NCI-H2107 (cell line): ENCODE measurements at regions not wholly inside any gene's neighbourhood (a gene's known extent, or its start where the extent isn't known, plus 50 kb on each side); places are given as distances from the start of the nearest gene placed in this dataset.
"Not testable (repeated sequence)": the region's sequence is repeated elsewhere in the genome, so short reads cannot be mapped to it uniquely, and the experiment has no call there.

Experiments used
- DNase-seq: peaks from one replicate; lab custom pipeline; 2025; lab: John Stamatoyannopoulos, UW

DNA sequence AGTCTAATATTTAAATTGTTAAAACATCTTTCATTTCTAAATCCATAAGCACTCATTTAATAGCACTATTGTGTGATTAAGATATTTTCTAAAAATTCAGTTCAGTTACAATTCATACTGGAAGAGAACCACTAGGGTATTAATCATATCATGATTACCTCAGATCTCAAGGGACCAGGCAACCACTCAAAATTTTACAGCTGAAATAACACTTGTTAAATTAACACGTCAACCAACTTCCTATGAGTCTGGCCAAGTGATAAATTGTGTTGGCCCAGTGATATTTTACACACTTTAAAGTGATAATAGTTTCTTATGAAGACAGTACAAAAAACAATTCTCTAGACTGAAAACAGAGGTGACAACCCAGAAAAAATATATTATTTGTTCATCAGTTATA is 869.0 kb upstream of the ADGRB3 start:
- no peak for DNase-seq

DNA sequence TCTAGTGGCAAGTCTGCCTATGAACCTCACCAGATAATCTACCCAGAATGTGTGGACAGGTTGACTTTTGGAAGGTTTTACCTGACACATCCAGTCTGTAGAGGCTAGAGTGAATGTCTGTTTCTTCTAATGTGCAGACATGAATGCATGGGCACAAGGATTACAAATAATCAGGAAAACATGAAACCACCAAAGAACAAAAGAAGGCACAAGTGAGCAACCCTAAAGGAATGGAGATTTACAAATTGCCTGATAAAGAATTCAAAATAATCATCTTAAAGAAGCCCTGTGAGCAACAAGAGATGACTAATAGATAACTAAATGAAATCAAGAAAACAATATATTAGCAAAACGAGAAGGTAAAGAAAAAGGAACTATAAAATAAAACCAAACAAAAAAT is 876.1 kb upstream of the ADGRB3 start:
- DNase-seq = no peak

DNA sequence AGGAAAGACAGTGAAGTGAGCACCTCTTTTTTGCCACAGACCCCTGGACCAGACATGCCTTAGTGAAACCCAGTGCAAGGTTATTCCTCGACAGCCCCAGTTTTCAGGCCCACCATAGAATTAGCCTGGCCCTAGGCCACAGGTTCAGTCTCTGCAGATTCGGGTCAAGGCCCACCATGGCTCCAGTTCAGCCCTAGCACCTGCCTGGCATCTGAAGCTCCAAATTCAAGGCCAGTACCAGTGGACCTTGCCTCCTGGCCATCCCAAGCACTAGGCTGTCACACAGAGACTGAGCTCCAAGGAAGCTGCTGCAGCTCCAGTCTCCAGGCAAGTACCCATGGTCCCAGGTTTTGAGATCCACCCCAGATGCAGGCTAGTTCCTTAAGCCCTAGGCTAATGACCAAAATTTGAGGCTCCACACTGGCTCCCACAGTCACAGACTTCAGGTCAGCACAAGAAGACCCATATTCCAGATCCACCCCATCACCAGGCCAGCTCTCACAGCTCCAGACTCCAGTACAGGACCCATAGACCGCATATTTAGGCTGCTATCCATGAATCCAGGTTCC is 877.5 kb upstream of the ADGRB3 start:
- DNase-seq = no peak

DNA sequence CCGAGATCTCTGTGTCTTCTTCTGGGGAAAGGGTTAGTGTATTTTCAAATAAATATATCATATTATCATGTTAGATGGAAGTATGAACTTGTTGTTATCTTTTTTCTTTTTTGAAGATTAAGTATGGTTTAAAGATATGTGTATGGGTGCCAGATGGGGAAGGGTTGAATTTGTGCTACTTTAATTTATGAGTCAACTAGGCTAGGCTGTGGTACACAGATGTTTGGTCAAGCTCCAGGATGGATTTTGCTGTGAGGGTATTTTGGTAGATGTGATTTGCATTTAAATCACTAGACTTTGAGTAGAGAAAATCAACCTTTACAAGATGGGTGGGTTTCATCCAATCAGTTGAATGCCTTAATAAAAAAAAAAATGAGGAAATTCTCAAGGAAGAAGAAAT is 886.6 kb upstream of the ADGRB3 start:
- no peak for DNase-seq

DNA sequence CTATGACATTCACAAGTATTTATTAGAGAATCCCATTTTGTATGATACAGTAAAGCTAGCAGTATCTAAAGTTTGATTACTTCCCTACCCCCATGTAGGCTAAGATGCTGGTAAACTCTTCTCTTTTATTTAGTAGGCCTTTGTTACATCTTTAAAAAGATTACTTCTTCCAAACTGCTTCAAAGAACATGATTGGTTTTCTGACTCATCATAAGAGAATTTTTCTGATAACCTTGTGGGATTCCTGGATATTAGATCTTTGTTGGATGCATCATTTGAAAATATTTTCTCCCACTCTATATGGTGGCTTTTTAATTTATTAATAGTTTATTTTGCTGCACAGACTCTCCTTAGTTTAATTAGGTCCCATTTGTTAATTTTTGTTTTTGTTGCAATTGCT is 898.3 kb upstream of the ADGRB3 start:
- DNase-seq = no peak

DNA sequence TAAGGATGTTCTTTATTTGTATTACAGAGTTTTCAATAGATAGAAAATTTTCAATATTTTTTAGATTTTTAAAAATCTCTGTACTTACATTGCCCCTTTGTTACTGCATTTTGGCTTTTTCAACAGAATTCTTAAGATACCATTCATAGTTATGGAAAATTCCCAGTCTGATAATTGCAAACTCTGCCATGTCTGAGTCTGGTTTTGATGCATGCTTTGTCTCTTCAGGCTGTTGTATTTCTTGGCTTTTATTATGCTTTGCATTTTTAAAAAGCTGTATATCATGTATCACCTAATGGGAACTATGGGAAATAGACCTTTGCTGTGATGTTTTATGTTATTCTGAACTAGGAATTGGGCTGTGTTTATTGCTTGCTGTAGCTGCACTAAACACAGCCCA is 898.9 kb upstream of the ADGRB3 start:
- no peak for DNase-seq

DNA sequence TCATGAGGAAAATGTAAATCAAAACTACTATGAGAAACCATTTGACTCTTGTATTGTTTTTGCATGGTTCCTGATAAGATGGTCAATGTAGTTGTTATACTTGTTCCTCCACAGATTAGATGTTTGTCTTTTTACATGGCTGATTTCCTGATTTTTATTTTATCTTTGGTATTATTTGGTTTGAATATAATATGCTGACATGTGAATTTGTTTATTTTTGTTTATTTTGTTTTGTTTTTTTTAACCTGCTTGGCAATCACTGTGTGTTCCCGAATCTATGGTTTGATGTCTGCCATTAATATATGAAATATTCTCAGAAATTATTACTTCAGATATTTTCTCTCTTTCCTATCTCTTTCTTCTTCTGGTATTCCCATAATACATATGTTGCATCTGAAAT is 899.5 kb upstream of the ADGRB3 start:
- DNase-seq = no peak

DNA sequence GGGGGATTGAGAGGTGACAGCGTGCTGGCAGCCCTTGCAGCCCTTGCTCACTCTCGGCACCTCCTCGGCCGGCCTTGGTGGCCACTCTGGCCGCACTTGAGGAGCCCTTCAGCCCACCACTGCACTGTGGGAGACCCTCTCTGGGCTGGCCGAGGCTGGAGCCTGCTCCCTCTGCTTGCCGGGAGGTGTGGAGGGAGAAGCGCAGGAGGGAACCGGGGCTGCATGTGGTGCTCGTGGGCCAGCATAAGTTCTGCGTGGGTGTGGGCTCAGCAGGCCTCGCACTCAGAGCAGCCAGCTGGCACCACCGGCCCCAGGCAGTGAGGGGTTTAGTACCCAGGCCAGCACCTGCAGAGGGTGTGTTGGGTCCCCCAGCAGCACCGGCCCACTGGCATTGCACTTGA is 912.2 kb upstream of the ADGRB3 start:
- DNase-seq = no peak

DNA sequence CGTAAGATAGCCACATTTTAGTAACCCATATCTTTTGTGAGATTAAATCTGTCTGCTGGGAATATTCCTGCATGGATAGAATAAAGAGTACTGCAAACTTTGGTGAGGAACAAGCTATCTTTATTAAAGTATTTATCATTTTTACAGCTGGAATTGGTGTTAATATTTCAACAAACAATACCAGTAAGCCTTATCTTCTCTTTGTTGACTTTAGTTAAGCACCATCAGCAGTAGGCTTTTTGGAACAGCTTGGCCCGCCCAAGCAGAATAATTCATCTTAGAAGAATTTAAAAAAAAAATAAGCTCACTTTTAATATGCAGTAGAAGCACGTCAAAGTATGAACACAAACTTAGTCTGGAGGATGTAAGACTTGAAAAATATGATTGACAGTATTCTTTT is 917.8 kb upstream of the ADGRB3 start:
- no peak for DNase-seq

DNA sequence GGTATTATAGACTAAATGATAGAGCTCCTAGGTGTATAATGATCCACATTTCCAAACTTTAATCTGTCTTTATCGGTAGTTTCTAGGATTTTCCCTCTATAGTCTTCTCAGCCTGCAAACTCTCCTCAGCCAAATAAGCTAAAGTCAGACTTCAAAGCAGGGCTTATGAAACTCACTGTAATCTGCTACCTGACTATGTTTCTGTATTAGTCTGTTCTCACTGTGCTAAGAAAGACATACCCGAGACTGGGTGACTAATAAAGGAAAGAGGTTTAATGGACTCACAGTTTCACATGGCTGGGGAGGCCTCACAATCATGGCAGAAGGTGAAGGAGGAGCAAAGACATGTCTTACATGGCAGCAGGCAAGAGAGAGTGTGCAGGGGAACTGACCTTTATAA is 928.7 kb upstream of the ADGRB3 start:
- DNase-seq = no peak

DNA sequence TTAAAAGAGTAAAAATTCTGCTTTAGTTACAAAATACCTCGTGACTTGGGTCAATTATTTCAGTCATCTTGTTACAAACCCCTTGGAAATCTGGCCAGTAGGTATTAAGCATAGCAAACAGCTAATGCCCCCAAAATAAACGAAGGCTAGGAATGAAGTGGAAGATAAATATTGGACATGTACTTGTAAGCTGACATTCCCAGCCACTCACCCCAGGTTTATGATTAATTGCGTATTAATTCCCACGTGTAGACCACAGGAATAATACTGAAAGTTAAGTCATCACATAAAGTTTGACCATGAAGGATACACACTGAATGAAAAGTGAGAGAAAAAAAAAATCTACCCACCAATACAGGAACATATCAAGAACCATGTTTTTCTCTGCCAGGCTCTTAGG is 936.5 kb upstream of the ADGRB3 start:
- no peak for DNase-seq

DNA sequence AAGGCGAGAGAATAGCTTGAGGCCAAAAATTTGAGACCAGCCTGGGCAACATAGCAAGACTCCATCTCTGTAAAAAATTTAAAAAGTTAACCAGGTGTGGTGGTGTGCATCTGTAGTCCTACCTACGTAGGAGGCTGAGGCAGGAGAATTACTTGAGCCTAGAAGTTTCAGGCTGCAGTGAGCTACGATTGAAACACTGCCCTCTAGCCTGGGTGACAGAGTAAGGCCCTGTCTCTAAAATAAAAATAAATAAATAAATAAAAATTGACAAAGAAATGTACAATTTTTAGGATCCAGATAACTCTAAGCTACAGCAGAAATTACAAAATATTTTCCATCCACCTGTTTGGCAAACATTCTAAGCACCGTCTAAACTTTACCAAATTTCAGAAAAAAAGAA is 941.0 kb upstream of the ADGRB3 start:
- DNase-seq = no peak

DNA sequence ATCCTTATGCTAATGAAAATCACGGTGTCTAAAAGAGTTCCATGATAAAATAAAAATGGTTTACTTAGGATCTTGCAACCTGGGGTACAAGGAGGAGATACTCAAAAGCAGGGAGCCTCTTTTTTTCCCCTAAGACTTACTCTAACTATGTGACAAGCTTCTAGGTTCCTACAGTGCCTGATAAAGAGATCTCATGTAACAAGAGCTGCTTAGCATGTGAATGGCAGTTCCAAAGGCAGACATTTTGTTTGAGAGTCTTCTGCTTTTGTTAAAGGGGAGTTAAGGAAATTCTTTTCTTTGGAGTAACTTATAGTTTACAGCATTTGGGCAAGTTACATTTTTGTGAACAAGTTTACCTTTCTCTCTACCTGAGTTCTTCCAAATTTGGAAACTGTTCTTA is 945.8 kb upstream of the ADGRB3 start:
- DNase-seq = no peak

DNA sequence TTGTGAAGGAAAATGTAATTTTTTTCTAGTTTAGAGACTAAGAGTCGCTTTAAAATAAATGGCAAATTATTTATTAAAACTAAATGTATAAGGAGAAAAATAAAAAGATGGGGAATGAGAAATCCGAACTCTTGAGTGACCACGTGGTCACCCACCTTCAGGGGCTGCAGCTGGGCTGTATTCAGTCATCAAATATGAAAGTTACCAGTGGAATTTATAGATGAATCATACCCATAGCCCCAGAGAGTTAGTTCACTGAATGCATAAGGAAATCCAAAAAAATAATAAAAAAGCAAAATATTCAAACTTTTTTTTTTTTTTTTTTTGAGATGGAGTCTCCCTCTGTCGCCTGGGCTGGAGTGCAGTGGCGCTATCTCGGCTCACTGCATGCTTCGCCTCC is 947.7 kb upstream of the ADGRB3 start:
- no peak for DNase-seq

DNA sequence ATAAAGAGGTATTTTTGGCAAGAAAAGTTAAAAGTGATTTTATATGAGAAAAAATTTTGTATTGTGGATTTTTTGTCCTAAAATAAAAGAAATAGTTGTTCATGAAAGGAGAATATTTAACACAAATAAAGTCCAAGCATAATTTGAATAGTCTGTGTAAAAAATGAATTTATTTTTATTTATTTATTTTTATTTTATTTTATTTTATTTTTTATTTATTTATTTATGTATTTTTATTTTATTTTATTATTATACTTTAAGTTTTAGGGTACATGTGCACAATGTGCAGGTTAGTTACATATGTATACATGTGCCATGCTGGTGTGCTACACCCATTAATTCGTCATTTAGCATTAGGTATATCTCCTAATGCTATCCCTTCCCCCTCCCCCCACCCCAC is 948.9 kb upstream of the ADGRB3 start:
- not testable (repeated sequence) for DNase-seq

DNA sequence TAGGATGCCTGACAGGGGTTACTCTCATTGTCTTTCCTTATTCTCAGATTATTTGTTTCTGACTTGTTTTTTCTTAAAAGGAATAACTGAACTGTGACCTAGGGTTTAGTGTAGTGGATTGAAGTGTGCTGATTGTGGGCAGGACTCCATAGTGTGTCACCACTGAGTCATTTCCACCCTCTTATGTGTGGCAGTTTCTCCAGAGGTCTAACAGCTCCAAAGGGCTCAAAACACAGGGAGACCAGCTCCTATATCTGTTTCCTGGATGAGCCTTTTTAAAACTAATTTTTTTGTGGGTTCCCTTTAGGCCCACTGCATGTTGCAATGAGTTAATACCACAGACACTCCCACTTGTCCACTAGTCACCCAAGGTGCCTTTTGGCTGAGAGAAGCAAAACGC is 951.1 kb upstream of the ADGRB3 start:
- DNase-seq = no peak

DNA sequence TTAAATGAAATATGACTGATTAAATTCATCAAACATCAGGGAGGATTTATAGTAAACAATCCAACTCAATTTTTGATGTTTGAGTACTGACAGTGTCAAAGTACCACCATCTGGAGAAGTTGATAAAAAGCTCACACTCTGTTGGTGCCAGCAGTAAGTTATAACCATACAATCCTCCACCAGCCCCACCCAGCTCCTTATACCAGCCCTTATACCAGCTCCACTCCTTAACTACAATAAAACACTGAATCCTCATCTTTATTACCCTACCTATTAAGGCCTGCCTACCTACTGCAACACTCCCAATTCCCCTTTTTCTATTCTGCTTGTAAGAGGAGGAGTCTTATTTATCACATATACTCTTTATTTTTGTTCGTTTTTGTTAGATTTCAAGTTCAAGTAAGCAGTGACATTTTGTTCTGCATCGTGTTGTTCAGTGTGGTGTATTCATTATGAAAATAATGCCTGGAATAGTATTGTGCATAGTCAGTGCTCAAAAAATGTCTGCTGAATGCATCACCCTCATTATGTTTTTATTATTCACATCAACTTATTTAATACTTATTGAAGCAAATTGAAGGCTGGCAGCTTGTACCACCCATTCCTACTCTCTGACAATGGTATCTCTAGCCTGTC is 954.7 kb upstream of the ADGRB3 start:
- DNase-seq = no peak

DNA sequence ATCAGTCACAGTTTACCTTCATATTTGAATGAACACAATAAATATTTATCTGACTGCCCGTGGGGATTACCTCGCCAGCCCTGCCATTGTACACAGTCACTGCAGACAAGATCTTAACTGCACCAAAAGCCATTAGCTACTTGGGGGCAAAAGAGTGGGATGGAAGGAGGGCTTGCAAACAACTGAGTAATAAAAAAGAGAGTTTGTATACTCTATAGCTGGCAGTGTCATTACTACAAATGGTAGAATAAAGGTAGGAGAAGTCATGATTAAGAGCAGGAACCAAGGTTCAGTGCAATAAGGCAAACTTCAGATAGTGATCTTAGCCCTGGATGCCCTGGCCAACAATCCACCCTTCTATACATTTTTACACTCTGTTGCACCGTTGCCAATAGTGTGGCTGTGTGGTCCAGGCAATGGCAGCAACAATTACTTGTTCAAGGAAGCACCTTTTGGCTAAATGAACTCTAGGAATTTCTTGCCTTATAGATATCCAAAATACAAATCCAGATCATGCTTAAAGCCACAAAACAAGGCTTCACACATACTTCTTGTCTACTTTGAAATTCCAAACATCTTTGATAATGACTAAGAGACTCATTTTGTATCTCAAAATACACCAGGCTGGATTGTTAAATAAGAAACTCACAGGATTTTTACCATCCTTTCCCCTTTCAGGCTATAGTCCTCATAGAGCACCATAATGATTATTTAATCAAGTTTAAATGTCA is 955.4 kb upstream of the ADGRB3 start:
- no peak for DNase-seq

DNA sequence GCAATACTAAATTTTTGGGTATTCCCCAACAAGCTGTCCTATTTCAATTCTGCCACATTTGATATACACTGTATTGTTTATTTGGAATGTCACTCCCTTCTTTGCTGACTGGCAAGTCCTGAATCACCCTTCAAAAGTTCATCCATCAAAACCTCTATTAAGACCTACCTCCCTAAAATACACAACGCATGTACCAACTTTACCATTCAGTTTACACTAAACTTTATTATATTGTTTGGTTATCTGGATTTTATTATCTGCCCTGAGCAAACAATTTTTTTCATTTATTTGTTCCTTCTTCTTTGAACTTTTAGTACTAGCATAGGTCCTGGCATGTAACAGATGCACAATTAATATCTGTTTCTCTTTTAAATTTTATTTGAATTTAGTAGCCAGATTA is 958.2 kb upstream of the ADGRB3 start:
- no peak for DNase-seq

DNA sequence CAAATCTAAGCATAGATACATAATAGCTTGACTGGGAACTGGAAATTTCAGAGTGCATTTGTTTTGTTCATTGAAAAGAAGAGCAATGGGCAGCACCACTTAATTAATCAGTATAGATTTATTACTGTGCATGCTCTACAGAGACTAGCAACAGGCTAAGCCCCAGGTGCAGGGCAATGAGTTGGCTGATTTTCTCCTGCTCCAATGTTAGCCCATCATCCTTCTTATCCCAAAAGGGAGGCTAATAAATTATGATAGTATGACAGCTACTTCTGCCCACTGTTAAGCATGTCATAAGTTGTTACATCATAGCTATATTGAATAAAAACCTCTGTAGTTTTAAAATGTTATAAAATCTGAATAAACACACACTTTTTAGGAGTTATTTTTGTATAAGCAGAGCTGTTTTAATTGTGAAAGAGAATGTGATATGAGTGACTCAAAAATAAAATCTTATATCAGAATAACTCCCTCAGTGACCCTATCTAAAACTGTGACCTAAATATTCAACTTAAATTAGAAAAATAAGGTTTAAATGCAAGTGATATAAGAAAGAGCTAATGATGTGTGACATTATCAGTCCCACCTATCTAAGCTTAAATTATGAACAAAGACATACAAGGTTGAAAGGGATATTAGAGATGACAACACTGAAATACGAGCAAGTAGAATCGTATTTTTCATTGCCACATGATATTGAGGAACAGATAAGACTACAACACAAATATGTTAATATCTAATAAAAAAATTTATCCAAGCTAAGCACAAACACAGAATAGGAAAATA is 967.3 kb upstream of the ADGRB3 start:
- DNase-seq = no peak

DNA sequence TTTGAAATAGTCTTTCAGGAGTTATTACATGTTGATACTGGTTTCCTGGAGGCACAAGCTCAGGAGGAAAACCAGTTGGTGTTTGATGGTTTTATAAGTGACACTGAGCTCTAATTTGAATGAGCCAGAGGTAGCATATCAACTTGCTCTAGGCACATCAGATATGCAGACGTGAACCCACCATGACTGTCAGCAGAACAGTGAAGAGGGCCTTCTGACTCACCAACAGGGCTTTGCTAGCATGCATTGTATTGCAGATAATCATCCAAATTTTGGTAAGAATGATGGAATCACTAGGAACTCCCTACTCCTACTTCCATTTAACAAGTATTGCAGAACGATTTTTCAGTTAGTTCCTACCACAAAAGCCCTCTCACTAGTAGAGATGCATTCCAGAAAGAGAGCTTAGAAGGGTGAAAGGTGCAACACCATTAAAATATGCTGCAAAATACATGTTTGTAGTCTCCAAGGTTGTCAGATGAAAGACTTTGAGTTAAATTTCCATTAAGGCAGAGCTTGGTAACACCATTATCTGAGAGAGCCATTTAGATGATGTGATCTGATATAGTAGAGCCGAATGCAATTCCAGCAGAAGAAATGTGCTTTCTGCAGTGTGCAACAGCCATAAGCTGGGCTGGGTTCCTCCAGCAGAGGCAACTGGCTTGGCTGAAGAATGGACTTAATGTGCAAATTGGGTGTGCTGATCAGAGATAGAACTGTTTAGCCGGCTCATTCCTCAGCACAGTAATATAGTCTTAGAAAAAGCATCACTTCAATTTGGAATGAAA is 968.7 kb upstream of the ADGRB3 start:
- no peak for DNase-seq

DNA sequence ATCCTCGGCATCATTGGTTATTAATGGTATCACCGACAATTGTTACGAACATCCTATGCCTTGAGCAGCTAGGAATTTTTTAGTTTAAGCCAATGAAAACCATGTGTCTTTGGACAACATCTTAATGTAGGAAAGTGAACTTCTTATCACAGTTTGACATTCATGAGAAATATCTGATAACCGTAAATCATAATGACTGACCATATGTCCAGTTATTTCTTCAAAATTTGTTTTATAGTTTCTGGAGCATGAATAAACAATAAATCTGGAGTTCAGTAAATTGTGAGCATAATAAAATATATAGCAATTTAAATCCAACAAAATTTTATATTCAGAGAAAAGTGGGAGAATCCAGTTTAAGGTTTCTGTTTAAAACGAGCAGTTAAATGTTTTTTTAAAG is 970.1 kb upstream of the ADGRB3 start:
- DNase-seq = no peak
